OCI-LY7 (cell line): ENCODE measurements at regions not wholly inside any gene's neighbourhood (a gene's known extent, or its start where the extent isn't known, plus 50 kb on each side); places are given as distances from the start of the nearest gene placed in this dataset.
"Not testable (repeated sequence)": the region's sequence is repeated elsewhere in the genome, so short reads cannot be mapped to it uniquely, and the experiment has no call there.

ENCODE experiments used
- BruUV-seq: library from RNA; stranded (reverse); fragments of 400-500 nt; replicated peaks from 2 replicates; lab custom pipeline; 2021; lab: Mats Ljungman, UMichigan
- CTCF ChIA-PET: fragments of 300-600 bp; sonication (Branson Sonifier 250); formaldehyde crosslinking; loops from one replicate; lab custom pipeline; 2022; ENCODE audit warnings: antibody characterized with exemption; ENCODE audit not compliant: unreplicated experiment; lab: Charles Lee
- POLR2A ChIA-PET: fragments of 300-600 bp; sonication (Branson Sonifier 250); formaldehyde crosslinking; loops from one replicate; lab custom pipeline; 2022; ENCODE audit warnings: antibody characterized with exemption; lab: Charles Lee
- DNase-seq: peaks from one replicate; pipeline ENCODE4 v3.0.0-alpha.2; 2015; ENCODE audit warnings: low spot score
- H2AFZ ChIP-seq: fragments of 200-600 bp; sonication (generic), shearing (Covaris generic); 2 replicates; pipeline ENCODE4 v1.6.1; 2014; ENCODE audit warnings: mild to moderate bottlenecking, antibody characterized with exemption, low read length, moderate library complexity
- H3K27ac ChIP-seq: fragments of 200-600 bp; sonication (generic); 2 replicates; pipeline ENCODE4 v1.5.1; 2014; ENCODE audit warnings: mixed run types, low read depth, mild to moderate bottlenecking, moderate library complexity, low read length, inconsistent platforms; ENCODE audit not compliant: poor library complexity, severe bottlenecking
- H3K36me3 ChIP-seq: fragments of 200-600 bp; sonication (generic); 2 replicates; pipeline ENCODE4 v1.6.1; 2014; ENCODE audit warnings: mild to moderate bottlenecking, antibody characterized with exemption, low read length, moderate library complexity, mixed read lengths; ENCODE audit not compliant: insufficient read depth
- H3K4me1 ChIP-seq: fragments of 200-600 bp; sonication (generic); 2 replicates; pipeline ENCODE4 v1.5.1; 2014; ENCODE audit warnings: mild to moderate bottlenecking, low read length; ENCODE audit not compliant: insufficient read depth, poor library complexity, severe bottlenecking
- H3K4me2 ChIP-seq: fragments of 200-600 bp; sonication (generic); 2 replicates; pipeline ENCODE4 v1.6.1; 2014; ENCODE audit warnings: mild to moderate bottlenecking, low read length
- H3K4me3 ChIP-seq: fragments of 200-600 bp; sonication (generic); 2 replicates; pipeline ENCODE4 v1.5.1; 2014; ENCODE audit warnings: mild to moderate bottlenecking, low read depth, low read length; ENCODE audit not compliant: poor library complexity, severe bottlenecking
- H3K79me2 ChIP-seq: fragments of 200-600 bp; sonication (generic); 2 replicates; pipeline ENCODE4 v1.6.1; 2016; ENCODE audit warnings: low read depth, mild to moderate bottlenecking, low read length, moderate library complexity, mixed read lengths; ENCODE audit not compliant: insufficient read depth
- H3K9me2 ChIP-seq: fragments of 200-600 bp; sonication (generic); 2 replicates; pipeline ENCODE4 v1.6.1; 2016; ENCODE audit warnings: mild to moderate bottlenecking, low read length, mixed read lengths; ENCODE audit not compliant: insufficient read depth
- H3K9me3 ChIP-seq: fragments of 200-600 bp; sonication (generic); 2 replicates; pipeline ENCODE4 v1.6.1; 2014; ENCODE audit warnings: mild to moderate bottlenecking, mixed run types, low read length, mixed read lengths
- H4K20me1 ChIP-seq: fragments of 200-600 bp; sonication (generic); 2 replicates; pipeline ENCODE4 v1.6.1; 2014; ENCODE audit warnings: mild to moderate bottlenecking, antibody characterized with exemption, low read length, moderate library complexity, mixed read lengths; ENCODE audit not compliant: insufficient read depth
- EZH2phosphoT487 ChIP-seq: fragments of 200-600 bp; sonication (generic); IDR thresholded peaks from 2 replicates; pipeline ENCODE4 v1.6.1; 2018; ENCODE audit warnings: low read depth, borderline replicate concordance, mild to moderate bottlenecking, mixed run types, antibody characterized with exemption, low read length, moderate library complexity, mixed read lengths
- intact Hi-C: fragments of 100-400 bp; cut with micrococcal nuclease; formaldehyde crosslinking; loops from one replicate; pipeline ENCODE4 v1.10.0; 2022; ENCODE audit not compliant: unreplicated experiment
- TF ChIP-seq, protein P1 (sequence below): fragments of 200-600 bp; sonication (generic); conservative IDR thresholded peaks from 2 replicates; pipeline ENCODE4 v1.5.1; 2014; ENCODE audit warnings: mild to moderate bottlenecking, antibody characterized with exemption, low read length, moderate library complexity, mixed read lengths

DNA sequence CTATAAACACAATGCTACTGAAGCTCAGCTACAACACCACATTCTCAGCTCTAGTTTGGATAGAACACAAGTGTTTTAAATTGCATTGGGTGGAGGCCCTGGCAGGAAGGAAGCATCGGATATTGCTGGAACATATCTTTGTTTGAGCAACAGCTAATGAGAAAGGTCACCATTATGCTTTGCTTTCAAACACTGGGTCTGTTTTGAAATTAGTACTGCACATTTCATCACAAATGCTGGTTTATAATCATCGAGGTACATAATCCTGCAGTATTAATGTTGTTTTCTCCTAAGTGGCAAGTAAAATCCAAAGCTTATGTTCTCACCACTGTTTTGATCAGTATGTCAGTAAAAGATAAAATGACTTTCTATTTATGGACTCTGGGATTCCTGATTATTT, 61.5 kb upstream of the ARHGAP29 start:
- intact Hi-C loops = no loop called here
- no TSS peak for BruUV-seq
- ChIA-PET CTCF (no interaction called here), POLR2A (interaction anchor here (0.8 kb wide), 2 partner anchors 117 to 282 kb away, joined by 3 read pairs; no protein-coding TSS in a partner anchor)
- Histone ChIP-seq H3K4me2 (no peak overlapping the region), H3K79me2 (no peaks in the 10 kb centered on the region), H3K9me3 (no peaks in the 10 kb centered on the region), H3K36me3 (no peaks in the 10 kb centered on the region), H2AFZ (no peak overlapping the region), H3K9me2 (no peaks in the 10 kb centered on the region), H4K20me1 (no peaks in the 10 kb centered on the region), H3K4me1 (no peaks in the 10 kb centered on the region), H3K27ac (no peak overlapping the region), H3K4me3 (no peak overlapping the region)
- TF ChIP-seq, protein P1, sequence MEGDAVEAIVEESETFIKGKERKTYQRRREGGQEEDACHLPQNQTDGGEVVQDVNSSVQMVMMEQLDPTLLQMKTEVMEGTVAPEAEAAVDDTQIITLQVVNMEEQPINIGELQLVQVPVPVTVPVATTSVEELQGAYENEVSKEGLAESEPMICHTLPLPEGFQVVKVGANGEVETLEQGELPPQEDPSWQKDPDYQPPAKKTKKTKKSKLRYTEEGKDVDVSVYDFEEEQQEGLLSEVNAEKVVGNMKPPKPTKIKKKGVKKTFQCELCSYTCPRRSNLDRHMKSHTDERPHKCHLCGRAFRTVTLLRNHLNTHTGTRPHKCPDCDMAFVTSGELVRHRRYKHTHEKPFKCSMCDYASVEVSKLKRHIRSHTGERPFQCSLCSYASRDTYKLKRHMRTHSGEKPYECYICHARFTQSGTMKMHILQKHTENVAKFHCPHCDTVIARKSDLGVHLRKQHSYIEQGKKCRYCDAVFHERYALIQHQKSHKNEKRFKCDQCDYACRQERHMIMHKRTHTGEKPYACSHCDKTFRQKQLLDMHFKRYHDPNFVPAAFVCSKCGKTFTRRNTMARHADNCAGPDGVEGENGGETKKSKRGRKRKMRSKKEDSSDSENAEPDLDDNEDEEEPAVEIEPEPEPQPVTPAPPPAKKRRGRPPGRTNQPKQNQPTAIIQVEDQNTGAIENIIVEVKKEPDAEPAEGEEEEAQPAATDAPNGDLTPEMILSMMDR = no peak
- TF ChIP-seq EZH2phosphoT487 = no peak
- DNase-seq = no peak

DNA sequence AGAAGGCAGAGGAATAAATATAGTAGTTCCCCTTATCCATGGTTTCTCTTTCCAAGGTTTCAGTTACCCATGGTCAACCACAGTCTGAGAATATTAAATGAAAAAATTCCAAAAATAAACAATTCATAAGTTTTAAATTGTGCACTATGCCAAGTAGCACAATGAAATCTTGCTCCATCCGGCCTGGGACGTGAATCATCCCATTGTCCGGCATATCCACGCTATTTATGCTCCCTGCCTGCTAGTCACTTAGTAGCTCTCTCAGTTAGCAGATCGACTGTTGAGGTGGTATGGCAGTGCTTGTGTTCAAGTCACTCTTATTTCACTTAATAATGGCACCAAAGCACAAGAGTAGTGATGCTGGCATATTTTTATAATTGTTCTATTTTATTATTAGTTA, 58.6 kb upstream of the ARHGAP29 start:
- Histone ChIP-seq H3K4me1 (no peaks in the 10 kb centered on the region), H3K9me2 (no peaks in the 10 kb centered on the region), H3K79me2 (no peaks in the 10 kb centered on the region), H2AFZ (no peak overlapping the region), H3K9me3 (no peaks in the 10 kb centered on the region), H3K4me2 (no peak overlapping the region), H4K20me1 (no peaks in the 10 kb centered on the region), H3K27ac (no peak overlapping the region), H3K4me3 (no peak overlapping the region), H3K36me3 (no peaks in the 10 kb centered on the region)
- ChIA-PET POLR2A (no interaction called here), CTCF (no interaction called here)
- intact Hi-C loops = no loop called here
- no peak for DNase-seq
- no TSS peak for BruUV-seq
- TF ChIP-seq, protein P1 = no peak
- TF ChIP-seq EZH2phosphoT487 = no peak

DNA sequence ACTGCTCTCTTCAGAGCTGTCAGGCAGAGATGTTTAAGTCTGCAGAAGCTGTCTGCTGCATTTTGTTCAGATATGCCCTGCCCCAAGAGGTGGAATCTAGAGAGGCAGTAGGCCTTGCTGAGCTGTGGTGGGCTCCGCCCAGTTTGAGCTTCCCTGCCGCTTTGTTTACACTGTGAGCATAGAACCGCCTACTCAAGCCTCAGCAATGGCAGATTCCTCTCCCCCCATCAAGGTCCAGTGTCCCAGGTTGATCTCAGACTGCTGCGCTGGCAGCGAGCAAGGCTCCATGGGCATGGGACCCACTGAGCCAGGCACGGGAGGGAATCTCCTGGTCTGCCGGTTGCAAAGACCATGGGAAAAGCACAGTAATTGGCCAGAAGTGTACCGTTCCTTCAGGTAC, 55.6 kb upstream of the ARHGAP29 start:
- H3K36me3 ChIP-seq, H3K4me3 ChIP-seq, H4K20me1 ChIP-seq, H2AFZ ChIP-seq, intact Hi-C loops, DNase-seq, H3K79me2 ChIP-seq, BruUV-seq, H3K9me3 ChIP-seq, CTCF ChIA-PET, H3K4me1 ChIP-seq, H3K4me2 ChIP-seq, H3K27ac ChIP-seq, H3K9me2 ChIP-seq: not testable (repeated sequence)
- POLR2A ChIA-PET = interaction anchor here (0.9 kb wide), 1 partner anchor 9 kb away, joined by 3 read pairs; no protein-coding TSS in a partner anchor

DNA sequence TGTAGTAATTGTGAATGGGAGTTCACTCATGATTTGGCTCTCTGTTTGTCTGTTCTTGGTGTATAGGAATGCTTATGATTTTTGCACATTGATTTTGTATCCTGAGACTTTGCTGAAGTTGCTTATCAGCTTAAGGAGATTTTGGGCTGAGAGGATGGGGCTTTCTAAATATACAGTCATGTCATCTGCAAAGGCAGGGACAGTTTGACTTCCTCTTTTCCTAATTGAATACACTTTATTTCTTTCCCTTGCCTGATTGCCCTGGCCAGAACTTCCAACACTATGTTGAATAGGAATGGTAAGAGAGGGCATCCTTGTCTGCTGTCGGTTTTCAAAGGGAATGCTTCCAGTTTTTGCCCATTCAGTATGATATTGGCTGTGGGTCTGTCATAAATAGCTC, 51.9 kb upstream of the ARHGAP29 start:
- H3K4me2 ChIP-seq, H3K4me1 ChIP-seq, H3K9me3 ChIP-seq, H4K20me1 ChIP-seq, BruUV-seq, intact Hi-C loops, H3K79me2 ChIP-seq, H3K4me3 ChIP-seq, CTCF ChIA-PET, H3K36me3 ChIP-seq, H3K9me2 ChIP-seq, H2AFZ ChIP-seq, H3K27ac ChIP-seq, DNase-seq, POLR2A ChIA-PET: not testable (repeated sequence)
